ENCODE measurements at regions not wholly inside any gene's neighbourhood (a gene's known extent, or its start where the extent isn't known, plus 50 kb on each side); places are given as distances from the start of the nearest gene placed in this dataset.

DNA sequence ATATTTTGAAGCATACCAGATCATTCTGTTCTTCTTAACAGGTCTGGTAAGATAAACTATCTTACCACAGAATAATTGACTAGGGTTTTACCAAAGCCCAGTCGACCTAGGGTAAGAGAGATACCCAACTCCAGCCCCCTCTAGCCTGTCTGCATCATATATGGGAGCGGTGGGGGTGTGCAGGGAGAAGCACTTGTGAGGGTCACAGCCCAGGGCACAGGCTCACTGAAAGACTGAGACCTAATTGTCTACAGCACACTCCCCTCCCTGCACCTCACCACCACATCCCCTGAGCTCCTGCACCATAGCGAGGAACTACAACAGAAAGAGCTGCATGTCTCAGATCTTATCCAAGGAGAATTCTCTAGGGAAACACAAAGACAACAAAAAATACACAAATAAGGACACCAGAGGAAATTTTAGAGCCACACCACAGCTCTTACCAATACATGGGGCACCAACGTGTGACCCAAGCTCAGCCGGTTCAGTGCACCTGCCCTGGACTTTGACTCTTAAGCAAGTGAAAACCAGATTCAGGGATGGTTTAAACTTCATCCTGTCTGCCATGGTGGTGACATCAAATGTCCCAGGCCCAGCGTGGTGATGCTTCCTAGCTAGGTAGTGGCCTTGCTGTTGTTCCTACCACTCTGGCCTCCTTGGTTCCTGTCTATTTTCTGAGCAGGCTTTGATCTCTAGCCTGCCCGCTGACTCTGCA, 150.8 kb downstream of the HERPUD2 start:
- DNase-seq (ENCODE audit: low read depth), result no peak
- in situ Hi-C loops (cut with HindIII; ENCODE audit: low pct_unique_long_range_greater_than_20kb, low sequenced_read_pairs), result no loop called here

DNA sequence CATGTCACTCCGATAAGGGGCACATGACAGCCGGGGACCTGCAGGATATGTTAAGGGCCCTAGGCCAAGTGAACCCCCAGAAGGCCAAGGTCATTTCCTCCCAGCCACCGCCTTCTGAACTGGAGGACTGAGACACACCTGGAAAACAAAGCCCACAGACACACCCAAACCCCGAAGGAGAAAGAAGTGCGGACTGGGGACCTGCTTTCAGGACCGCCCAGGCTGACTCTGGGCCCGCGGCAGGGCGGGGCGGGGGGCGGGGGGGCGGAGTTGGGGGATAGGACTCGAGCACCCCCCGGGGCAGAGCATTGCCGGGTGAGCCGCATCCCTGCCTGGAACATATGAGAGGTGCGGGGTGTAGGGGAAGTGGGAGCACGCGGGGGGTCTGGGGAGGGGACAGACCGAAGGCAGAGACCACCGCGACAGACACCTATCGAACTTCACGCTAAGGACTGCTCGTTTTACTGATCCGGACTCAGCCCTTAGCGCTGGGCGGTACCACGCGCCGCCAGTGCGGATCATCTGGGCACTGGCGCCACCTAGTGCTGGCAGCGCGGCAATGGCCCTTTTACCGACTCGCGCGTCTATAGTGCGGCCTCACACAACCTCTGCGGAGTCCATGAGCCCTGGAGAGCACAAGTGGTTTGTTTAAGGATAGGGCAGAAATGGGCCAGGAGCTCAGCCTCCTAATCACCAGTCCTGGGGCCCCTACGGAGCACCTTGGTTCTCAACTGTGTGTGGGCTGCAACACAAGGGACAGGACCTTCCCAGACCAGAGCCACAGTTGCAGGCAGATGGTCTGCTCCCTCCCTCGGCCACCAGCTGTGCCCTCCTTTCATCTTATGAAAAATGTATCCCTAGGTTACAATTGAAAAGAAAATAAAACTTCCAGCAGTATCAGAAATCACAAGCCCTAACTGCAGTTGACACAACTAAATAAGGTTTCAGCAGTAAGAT, 157.6 kb downstream of the HERPUD2 start:
- in situ Hi-C loops (cut with HindIII; ENCODE audit: low pct_unique_long_range_greater_than_20kb, low sequenced_read_pairs), result no loop called here
- DNase-seq (ENCODE audit: low read depth), result peak; percentile 46

DNA sequence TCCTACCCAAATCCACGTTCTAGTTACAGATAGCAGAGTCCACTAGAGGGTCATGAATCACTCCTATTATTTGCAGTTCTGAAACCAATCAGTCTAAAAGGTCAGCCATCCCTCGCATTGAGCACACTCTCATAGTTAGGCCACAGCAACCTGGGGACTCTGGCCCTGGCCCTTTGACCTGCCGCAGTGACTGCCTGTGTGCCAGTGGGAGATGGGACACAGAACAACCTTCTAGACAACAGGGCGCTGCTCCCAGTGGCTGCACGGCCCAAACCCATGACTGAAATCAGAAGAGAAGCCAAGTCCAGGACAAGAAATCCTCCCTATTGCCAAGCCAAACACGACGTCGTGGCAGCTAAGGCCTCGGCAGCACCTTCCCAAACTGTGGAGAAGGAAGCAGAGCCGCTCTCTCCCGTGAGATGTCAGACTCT, 158.5 kb downstream of the HERPUD2 start:
- in situ Hi-C loops (cut with HindIII; ENCODE audit: low pct_unique_long_range_greater_than_20kb, low sequenced_read_pairs), result no loop called here
- no peak for DNase-seq (ENCODE audit: low read depth)

DNA sequence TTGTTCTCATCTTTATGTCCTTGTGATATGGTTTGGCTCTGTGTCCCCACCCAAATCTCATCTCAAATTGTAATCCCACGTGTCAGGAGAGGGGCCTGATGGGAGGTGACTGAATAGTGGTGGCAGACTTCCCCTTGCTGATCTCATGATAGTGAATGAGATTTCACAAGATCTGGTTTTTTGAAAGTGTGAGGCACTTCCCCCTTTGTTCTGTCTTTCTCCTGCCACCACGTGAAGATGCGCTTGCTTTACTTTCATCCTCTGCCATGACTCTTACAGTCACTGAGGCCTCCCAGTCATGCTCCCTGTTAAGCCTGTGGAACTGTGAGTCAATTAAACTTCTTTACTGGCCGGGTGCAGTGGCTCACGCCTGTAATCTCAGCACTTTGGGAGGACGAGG, 161.0 kb downstream of the HERPUD2 start:
- in situ Hi-C loops (cut with HindIII; ENCODE audit: low pct_unique_long_range_greater_than_20kb, low sequenced_read_pairs), result no loop called here
- no peak for DNase-seq (ENCODE audit: low read depth)

DNA sequence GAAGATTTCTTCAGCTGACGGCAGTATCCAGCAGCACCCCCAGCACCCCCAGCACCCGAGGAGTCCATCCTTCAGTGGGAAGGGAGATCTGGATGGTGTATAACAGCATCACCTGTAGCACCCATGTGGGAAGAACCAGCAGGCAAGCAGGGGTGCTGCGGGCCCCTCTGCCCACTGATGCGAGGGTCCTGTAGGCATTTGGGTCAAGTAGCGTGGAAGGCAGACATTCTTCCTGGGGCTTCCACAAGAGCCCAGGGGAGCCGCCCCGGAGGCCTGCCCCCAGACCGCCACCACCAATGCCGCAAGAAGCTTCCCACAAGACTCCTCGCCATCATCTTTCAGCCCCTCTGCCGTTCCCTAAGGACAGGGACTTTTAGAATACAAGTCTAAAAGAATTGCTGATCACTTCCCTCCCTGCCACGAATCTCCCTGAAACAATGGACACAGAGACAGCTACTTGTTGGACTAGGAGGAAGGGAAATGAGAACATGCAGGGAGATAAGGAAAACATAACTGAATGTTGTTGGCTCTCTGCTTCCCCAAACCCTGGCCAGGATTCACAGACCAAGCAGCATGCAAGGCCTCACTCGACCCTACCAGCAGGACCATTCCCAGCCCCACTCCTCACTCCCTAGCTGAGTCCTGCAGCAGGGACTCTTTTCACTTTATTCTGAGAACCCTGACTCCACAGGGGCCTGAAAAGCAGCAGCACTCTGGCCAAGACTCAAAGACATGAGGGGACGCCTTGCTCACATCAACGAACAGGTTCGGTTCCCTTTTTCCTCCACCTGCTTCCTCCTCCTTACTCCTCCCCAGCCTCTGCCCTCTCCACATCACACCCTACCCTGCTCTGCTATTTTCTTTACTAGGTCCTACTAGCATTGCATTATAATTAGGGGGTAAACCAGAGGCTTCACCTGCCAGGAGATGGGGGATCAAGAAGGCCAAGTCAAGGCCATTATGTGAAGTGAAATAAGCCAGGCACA, 164.5 kb downstream of the HERPUD2 start:
- in situ Hi-C loops (cut with HindIII; ENCODE audit: low pct_unique_long_range_greater_than_20kb, low sequenced_read_pairs), result no loop called here

DNA sequence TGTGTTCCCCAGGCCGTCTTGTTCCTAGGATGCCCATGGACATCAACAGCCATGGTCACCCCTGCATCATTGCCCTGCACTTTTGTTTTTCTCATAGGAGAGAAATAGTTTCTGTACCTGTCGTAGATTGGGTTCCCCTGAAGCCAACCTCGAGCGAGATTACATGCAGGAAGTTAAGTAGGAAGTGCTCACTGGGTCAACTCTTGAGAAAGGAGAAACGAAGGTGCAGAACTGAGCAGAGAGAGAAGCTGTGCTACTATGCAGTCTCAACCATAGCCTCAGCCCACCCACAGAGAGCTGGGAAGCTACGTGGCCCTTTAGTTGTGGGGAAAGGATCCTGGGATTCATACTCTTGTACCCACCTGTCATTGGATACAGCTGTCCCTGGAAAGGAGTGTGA, 165.2 kb downstream of the HERPUD2 start:
- in situ Hi-C loops (cut with HindIII; ENCODE audit: low pct_unique_long_range_greater_than_20kb, low sequenced_read_pairs), result no loop called here
- DNase-seq (ENCODE audit: low read depth), result no peak

More for the DNA sequence above, 164.5 kb downstream of the HERPUD2 start:
- DNase-seq (ENCODE audit: low read depth), result no peak

DNA sequence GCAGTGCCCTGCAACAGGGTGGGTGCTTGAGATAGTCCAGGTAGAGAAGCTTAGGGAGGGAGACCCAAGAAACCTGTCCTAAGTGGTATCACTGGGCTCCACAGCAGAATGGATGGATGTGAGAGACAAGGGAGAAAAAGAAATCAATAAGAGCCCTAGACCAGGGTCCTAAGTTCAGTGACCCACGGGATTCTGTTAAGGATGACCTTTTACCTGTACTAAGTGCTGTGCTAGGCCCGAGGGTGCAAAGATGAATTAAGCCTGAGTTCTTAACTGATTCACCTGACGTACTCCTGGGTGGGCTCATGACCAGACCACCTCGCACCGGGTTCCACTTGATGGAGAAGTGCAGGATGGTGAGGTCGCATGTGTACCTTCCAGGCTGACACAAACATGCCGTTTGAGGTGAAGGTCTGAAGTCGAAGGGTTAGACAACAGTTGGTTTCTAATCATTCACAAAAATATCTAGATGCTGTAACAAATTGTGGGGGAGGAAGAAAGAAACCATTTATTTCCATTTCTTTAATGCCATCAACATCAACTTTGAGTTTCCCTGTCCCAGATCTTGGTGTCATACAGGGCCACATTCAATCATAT, 166.5 kb downstream of the HERPUD2 start:
- no peak for DNase-seq (ENCODE audit: low read depth)
- in situ Hi-C loops (cut with HindIII; ENCODE audit: low pct_unique_long_range_greater_than_20kb, low sequenced_read_pairs), result no loop called here

DNA sequence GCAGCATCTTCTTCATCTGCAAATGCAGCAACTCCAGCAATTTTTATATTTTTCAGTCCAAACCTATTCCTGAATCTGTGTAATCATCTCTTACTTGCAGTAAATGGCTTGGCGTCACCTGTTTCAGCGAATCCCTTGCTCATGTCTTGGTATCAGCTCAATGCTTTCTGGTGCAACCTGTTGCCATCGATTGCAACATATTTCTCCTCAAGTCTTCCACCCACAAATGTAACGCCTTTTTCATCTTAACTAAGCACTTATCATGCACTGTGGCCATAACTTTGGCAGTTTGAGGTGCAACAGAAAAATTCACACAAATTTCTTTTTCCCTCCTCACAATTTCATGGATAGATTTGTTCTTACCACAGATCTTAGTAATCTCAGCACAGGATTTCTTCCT, 168.3 kb downstream of the HERPUD2 start:
- in situ Hi-C loops (cut with HindIII; ENCODE audit: low pct_unique_long_range_greater_than_20kb, low sequenced_read_pairs), result no loop called here
- no peak for DNase-seq (ENCODE audit: low read depth)

DNA sequence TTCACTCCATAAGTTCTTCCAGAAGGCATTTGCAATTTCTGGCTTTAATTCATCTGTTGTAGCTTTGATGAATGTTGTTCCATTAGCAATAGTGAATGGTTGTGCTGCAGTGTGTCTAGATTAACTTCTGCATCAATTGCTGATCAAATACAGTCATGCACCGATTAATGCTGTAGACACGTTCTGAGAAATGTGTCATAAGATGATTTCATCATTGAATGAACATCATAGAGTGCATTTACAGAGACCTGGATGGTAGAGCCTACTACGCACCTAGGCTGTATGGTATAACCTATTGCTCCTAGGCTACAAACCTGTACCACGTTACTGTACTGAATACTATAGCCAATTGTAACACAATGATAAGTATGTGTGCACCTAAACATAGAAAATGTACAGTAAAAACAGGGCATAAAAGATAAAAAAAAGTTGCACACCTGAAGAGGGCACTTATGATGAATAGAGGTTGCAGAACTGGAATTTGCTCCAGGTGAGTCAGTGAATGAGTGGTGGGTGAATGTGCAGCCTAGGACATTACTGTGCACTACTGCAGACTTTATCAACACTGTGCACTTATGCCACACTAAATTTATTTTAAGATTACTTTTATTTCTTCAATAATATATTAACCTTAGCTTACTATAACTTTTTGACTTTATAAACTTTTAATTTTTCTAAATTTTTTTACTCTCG, 170.7 kb downstream of the HERPUD2 start:
- in situ Hi-C loops (cut with HindIII; ENCODE audit: low pct_unique_long_range_greater_than_20kb, low sequenced_read_pairs), result no loop called here
- DNase-seq (ENCODE audit: low read depth), result no peak

DNA sequence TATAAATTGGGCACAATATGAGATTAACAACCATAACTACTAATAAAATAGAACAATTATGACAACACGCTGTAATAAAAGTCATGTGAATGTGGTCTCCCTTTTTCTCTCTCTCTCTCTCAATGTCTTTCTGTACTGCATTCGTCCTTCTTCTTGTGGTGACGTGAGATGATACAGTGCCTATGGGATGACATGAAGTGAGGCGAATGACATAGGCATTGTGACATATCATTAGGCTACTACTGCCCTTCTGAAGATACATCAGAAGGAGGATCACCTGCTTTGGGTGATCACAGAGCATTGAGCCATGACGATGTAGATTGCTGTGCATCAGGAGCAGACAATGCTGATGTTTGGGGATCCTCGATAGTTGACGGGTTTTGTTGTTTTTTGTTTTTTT, 171.6 kb downstream of the HERPUD2 start:
- DNase-seq (ENCODE audit: low read depth), result no peak
- in situ Hi-C loops (cut with HindIII; ENCODE audit: low pct_unique_long_range_greater_than_20kb, low sequenced_read_pairs), result no loop called here

DNA sequence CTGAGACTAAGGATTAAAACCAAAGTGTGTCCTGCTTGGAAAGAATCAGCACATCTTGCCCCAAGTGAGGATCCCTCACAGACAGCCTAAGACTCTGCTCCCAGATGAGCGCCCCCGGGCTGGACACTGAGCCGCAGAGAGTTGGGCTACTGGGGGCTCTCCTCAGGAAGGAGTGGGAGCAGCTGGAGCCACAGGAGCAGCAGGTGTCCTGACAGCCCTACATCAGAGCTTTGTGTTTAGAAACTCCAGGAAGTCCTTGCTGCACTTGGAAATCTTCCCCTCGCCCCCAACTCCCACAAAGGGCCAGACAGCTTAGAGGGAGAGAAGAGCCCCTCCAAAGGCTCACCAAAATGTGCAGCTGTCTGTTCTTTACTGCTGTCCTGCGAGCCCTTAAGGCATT, 172.2 kb downstream of the HERPUD2 start:
- in situ Hi-C loops (cut with HindIII; ENCODE audit: low pct_unique_long_range_greater_than_20kb, low sequenced_read_pairs), result no loop called here

DNA sequence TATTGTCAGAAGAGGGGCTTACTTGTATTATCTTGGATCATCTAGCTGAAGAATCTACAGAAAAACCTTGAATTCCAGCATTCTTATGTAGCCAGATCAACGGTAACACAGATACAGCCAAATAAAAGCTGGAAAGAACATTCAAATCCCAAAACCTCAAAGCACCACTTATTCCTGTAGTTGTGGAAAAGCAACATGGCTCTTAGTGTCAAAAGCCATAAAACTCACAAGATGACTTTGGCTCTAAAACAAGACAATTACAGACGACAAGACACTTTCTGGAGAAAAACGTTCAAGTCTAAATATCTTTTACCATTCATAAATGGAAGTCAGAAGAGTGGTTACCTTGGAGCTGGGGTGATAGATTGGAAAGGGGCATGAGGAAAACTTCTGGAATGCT, 173.0 kb downstream of the HERPUD2 start:
- no peak for DNase-seq (ENCODE audit: low read depth)
- in situ Hi-C loops (cut with HindIII; ENCODE audit: low pct_unique_long_range_greater_than_20kb, low sequenced_read_pairs), result no loop called here

More for the DNA sequence above, 172.2 kb downstream of the HERPUD2 start:
- no peak for DNase-seq (ENCODE audit: low read depth)

DNA sequence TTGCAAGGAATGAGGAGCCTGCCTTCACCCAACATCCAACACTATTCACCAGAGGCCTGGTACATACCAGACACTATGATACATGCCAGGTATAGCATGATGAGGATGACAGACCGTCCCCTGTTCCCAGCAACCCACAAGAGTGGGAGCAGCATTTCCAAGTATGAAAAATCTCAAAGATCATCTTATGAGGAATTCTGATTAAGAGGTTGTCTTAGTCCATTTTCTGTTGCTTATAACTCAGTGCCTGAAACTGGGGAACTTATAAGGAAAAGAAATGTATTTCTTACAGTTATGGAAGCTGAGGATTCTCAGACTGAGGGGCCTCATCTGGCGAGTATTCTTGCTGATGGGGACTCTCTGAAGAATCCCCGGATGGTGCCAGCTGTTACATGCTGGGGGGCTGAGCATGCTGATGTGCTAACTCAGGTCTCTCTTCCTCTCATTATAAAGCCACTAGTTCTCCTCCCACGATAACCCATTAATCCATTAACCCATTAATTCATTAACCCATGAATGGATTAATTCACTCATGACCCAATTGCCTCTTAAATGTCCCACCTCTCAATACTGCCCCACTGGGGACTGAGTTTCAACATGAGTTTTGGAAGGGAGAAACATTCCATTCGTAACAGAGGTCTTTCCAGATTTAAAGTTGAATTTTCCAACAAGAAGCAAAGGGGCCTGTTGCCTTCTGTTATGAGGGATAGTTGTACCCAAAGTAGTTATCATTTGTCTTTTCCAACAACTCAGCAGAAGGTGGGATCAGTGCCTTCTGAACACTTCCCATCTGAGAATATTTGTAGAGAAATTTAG, 173.9 kb downstream of the HERPUD2 start:
- DNase-seq (ENCODE audit: low read depth), result no peak
- in situ Hi-C loops (cut with HindIII; ENCODE audit: low pct_unique_long_range_greater_than_20kb, low sequenced_read_pairs), result no loop called here

DNA sequence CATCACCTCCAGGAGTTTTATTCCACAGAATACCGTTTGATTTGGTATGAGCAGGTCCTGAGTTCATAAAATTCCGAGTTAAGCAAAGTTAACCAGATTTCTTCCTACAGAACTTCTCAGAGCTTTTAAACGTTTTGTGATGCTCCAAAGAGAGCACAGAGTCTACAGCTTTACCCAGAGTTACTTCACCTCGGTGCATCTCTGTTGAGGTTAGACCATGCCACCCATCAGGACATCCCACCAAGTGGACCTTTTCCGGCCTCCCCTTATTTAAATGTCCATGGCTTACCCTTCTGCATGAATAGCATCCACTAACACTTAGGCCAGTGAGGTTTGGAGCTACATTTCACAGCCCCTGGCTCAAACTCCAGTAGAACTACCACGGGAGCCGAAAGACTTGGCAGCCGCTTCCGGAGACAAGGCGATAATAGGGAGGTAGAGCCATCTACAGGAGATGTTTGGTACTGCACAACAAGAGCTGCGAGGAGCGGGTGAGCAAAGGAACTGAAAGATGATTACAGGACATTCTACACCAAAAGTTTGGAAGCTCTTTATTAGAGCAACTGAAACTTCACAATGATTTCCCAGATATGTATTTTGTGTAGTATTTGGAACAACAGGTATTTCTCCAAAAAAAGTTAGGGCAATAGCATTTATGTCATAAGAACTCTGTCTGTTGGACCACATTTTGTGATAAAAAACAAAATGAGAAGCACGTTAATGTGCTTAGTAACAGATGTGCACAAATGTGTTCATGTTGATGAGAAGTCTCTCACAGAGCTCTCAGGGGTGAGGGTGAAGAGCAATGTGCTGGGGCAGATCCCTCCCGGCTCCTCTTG, 174.7 kb downstream of the HERPUD2 start:
- in situ Hi-C loops (cut with HindIII; ENCODE audit: low pct_unique_long_range_greater_than_20kb, low sequenced_read_pairs), result no loop called here
- peak; percentile 48 for DNase-seq (ENCODE audit: low read depth)

DNA sequence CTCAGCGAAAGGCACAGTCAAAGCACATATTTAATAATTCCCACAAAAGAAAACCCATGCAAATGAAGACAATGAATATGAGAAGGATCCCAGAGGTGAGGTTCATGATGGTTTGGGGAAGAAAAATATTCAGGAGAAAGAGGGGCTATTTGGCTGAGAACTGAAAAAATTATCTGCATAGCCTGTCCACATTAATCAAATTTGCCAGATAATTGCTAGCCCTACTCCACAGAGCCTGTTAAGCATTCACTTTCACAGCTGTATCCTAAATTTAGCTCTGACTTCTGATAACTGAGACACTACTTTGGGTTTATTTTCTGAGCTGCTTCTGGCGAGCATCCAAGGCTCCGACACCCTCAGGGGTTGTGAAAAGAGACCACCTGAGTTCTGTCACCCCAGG, 176.2 kb downstream of the HERPUD2 start:
- no peak for DNase-seq (ENCODE audit: low read depth)
- in situ Hi-C loops (cut with HindIII; ENCODE audit: low pct_unique_long_range_greater_than_20kb, low sequenced_read_pairs), result no loop called here

DNA sequence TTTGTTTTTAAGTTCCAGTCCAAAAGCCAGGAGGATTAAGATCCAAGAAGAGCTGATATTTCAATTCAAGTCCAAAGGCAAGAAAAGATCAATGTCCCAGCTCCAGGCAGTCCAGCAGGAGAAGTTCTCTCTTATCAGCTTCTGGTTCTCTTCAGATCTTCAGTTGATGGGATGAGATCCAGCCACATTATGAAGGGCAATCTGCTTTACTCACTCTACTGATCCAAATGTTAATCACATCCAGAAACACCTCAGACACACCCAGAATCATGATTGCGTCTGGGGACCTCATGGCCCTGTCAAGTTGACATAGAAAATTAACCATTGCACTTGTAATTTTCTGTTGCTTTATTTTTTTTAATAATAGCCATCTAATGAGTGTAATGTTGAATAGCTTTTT, 178.4 kb downstream of the HERPUD2 start:
- no peak for DNase-seq (ENCODE audit: low read depth)
- in situ Hi-C loops (cut with HindIII; ENCODE audit: low pct_unique_long_range_greater_than_20kb, low sequenced_read_pairs), result no loop called here

Measured in Caki2 (cell line).